ENCODE measurements at regions not wholly inside any gene's neighbourhood (a gene's known extent, or its start where the extent isn't known, plus 50 kb on each side); places are given as distances from the start of the nearest gene placed in this dataset.

DNA sequence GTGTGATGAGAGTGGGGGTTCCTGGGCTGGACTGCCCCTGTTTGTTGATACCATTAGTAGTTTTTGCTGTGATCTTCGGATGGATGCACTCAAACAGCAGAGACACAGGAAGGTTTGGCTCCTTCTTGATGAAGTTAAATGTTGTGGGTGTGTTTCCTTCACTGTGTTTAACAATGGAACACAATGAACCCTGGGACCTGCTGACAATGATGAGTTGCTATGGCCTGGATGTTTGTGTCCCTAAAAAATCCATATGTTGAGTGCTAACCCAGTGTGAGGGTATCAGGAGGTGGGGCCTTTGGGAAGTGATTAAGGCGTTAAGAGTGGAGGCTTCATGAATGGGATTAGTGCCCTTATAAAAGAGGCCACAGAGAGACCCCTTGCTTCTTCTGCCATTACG lies 237.4 kb upstream of the HS6ST1 start:
- Histone ChIP-seq H3K4me1 (ENCODE audit: control insufficient read depth, extremely low read depth, insufficient read depth, low read length) (no peaks in the 10 kb centered on the region), H3K79me2 (ENCODE audit: control insufficient read depth, insufficient read depth, low read length) (no peaks in the 10 kb centered on the region), H3K36me3 (ENCODE audit: control insufficient read depth, insufficient read depth, low read length) (no peaks in the 10 kb centered on the region), H3K4me3 (replicated peaks in 1 of 4; ENCODE audit: control extremely low read depth in 1 of 4, insufficient read depth in 1 of 4, low read depth in 3 of 4, low read length in 4 of 4) (no peak overlapping the region), H3K9ac (ENCODE audit: insufficient read depth, low read length) (no peak overlapping the region), H3K9me3 (ENCODE audit: control insufficient read depth, insufficient read depth, low read depth, low read length) (no peaks in the 10 kb centered on the region), H2AFZ (ENCODE audit: low read length) (no peak overlapping the region), H3K27me3 (ENCODE audit: control insufficient read depth, insufficient read depth, low read length) (no peaks in the 10 kb centered on the region), H4K20me1 (ENCODE audit: control insufficient read depth, extremely low read depth, insufficient read depth, low read length) (no peaks in the 10 kb centered on the region), H3K4me2 (ENCODE audit: extremely low read depth, insufficient read depth, low read length) (no peak overlapping the region), H3K27ac (ENCODE audit: insufficient read depth, low read length) (no peak overlapping the region)
- TF ChIP-seq, protein P1, sequence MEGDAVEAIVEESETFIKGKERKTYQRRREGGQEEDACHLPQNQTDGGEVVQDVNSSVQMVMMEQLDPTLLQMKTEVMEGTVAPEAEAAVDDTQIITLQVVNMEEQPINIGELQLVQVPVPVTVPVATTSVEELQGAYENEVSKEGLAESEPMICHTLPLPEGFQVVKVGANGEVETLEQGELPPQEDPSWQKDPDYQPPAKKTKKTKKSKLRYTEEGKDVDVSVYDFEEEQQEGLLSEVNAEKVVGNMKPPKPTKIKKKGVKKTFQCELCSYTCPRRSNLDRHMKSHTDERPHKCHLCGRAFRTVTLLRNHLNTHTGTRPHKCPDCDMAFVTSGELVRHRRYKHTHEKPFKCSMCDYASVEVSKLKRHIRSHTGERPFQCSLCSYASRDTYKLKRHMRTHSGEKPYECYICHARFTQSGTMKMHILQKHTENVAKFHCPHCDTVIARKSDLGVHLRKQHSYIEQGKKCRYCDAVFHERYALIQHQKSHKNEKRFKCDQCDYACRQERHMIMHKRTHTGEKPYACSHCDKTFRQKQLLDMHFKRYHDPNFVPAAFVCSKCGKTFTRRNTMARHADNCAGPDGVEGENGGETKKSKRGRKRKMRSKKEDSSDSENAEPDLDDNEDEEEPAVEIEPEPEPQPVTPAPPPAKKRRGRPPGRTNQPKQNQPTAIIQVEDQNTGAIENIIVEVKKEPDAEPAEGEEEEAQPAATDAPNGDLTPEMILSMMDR (conservative IDR thresholded peaks at IDR 0.05 in 1 of 2, IDR thresholded peaks at IDR 0.05 in 1 of 2; ENCODE audit: low read depth in 1 of 2, low read length in 2 of 2) = no peak
- TF ChIP-seq EZH2 (IDR thresholded peaks at IDR 0.05; ENCODE audit: low read length, missing control alignments) = no peak
- no peak for DNase-seq (ENCODE audit: low read depth in 2 of 2)

DNA sequence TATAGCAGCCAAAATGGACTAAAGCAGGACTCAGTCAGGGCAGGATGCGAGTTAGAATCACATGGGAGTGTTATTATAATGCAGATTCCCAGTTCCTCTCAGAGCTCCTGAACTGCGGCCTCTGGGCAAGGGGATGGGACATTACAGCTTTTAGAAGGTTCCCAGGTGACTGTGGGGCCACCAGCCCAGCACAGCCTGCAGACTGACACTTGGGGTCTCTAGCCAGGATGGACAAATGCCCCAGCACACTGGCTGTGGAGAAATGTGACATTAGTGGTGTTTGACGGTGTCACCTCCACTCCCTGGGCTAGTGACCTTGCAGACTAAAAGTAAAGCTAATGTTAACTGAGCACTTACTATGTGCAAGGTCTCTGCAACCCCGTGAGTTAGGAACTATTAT lies 238.0 kb upstream of the HS6ST1 start:
- H3K36me3 ChIP-seq (ENCODE audit: control insufficient read depth, insufficient read depth, low read length) = no peaks in the 10 kb centered on the region
- no peaks in the 10 kb centered on the region for H3K9me3 ChIP-seq (ENCODE audit: control insufficient read depth, insufficient read depth, low read depth, low read length)
- H3K79me2 ChIP-seq (ENCODE audit: control insufficient read depth, insufficient read depth, low read length) = no peaks in the 10 kb centered on the region
- TF ChIP-seq, protein P1 (conservative IDR thresholded peaks at IDR 0.05 in 1 of 2, IDR thresholded peaks at IDR 0.05 in 1 of 2; ENCODE audit: low read depth in 1 of 2, low read length in 2 of 2) = no peak
- TF ChIP-seq EZH2 (IDR thresholded peaks at IDR 0.05; ENCODE audit: low read length, missing control alignments) = no peak
- no peak overlapping the region for H2AFZ ChIP-seq (ENCODE audit: low read length)
- H3K4me2 ChIP-seq (ENCODE audit: extremely low read depth, insufficient read depth, low read length) = no peak overlapping the region
- H3K4me1 ChIP-seq (ENCODE audit: control insufficient read depth, extremely low read depth, insufficient read depth, low read length) = no peaks in the 10 kb centered on the region
- H3K27me3 ChIP-seq (ENCODE audit: control insufficient read depth, insufficient read depth, low read length) = no peaks in the 10 kb centered on the region
- H4K20me1 ChIP-seq (ENCODE audit: control insufficient read depth, extremely low read depth, insufficient read depth, low read length) = no peaks in the 10 kb centered on the region
- no peak overlapping the region for H3K27ac ChIP-seq (ENCODE audit: insufficient read depth, low read length)
- H3K9ac ChIP-seq (ENCODE audit: insufficient read depth, low read length) = no peak overlapping the region
- DNase-seq (ENCODE audit: low read depth in 2 of 2) = no peak
- H3K4me3 ChIP-seq (replicated peaks in 1 of 4; ENCODE audit: control extremely low read depth in 1 of 4, insufficient read depth in 1 of 4, low read depth in 3 of 4, low read length in 4 of 4) = no peak overlapping the region

DNA sequence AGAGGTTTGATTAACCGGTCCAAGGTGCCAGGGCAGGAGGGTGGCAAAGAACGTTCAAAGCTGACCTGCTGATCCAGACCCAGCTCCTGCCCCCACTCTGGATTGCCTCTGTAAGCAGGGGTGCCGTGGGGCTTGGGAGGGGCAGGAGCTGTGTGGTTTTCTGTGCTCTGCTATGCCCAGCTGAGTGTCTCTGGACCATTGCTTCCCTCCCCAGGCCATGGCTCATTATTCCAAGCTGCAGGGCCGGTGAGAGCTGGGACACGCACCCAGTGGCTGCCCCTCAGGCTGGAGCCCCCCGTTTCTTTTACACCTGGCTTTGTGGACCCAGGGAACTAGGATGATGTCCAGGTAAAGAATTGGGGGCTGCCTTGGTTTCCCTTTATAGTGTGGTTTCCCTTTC lies 238.4 kb upstream of the HS6ST1 start:
- Histone ChIP-seq H3K27ac (ENCODE audit: insufficient read depth, low read length) (no peak overlapping the region), H3K27me3 (ENCODE audit: control insufficient read depth, insufficient read depth, low read length) (no peaks in the 10 kb centered on the region), H4K20me1 (ENCODE audit: control insufficient read depth, extremely low read depth, insufficient read depth, low read length) (no peaks in the 10 kb centered on the region), H3K79me2 (ENCODE audit: control insufficient read depth, insufficient read depth, low read length) (no peaks in the 10 kb centered on the region), H3K9ac (ENCODE audit: insufficient read depth, low read length) (no peak overlapping the region), H3K4me1 (ENCODE audit: control insufficient read depth, extremely low read depth, insufficient read depth, low read length) (no peaks in the 10 kb centered on the region), H3K4me3 (replicated peaks in 1 of 4; ENCODE audit: control extremely low read depth in 1 of 4, insufficient read depth in 1 of 4, low read depth in 3 of 4, low read length in 4 of 4) (no peak overlapping the region), H3K9me3 (ENCODE audit: control insufficient read depth, insufficient read depth, low read depth, low read length) (no peaks in the 10 kb centered on the region), H3K4me2 (ENCODE audit: extremely low read depth, insufficient read depth, low read length) (no peak overlapping the region), H2AFZ (ENCODE audit: low read length) (no peak overlapping the region), H3K36me3 (ENCODE audit: control insufficient read depth, insufficient read depth, low read length) (no peaks in the 10 kb centered on the region)
- DNase-seq (ENCODE audit: low read depth in 2 of 2) = no peak
- TF ChIP-seq, protein P1 (conservative IDR thresholded peaks at IDR 0.05 in 1 of 2, IDR thresholded peaks at IDR 0.05 in 1 of 2; ENCODE audit: low read depth in 1 of 2, low read length in 2 of 2) = no peak
- TF ChIP-seq EZH2 (IDR thresholded peaks at IDR 0.05; ENCODE audit: low read length, missing control alignments) = no peak
